ENCODE measurements at regions not wholly inside any gene's neighbourhood (a gene's known extent, or its start where the extent isn't known, plus 50 kb on each side); places are given as distances from the start of the nearest gene placed in this dataset.

GRCh38 chr2:173791502-173791901 is 173.7 kb downstream of the SP3 start:
- no peaks in the 10 kb centered on the region for H3K9me3 ChIP-seq
- H3K4me1 ChIP-seq = no peaks in the 10 kb centered on the region
- no peak for DNase-seq
- H3K27ac ChIP-seq = no peak overlapping the region
- intact Hi-C loops (cut with DNase I; ENCODE audit: low total_unique reads) = no loop called here
- H3K36me3 ChIP-seq = peaks cover 0 to 2% of the 10 kb centered on the region in 2 donors
- no peak overlapping the region for H3K4me3 ChIP-seq
- H3K27me3 ChIP-seq = no peaks in the 10 kb centered on the region
- TF ChIP-seq CTCF (IDR thresholded peaks at IDR 0.05) (no peak), POLR2A (IDR thresholded peaks at IDR 0.05) (no peak)

GRCh38 chr2:173792166-173792565 is 173.0 kb downstream of the SP3 start:
- Histone ChIP-seq H3K36me3 (peaks cover 0 to 2% of the 10 kb centered on the region in 2 donors), H3K27ac (no peak overlapping the region), H3K9me3 (no peaks in the 10 kb centered on the region), H3K4me1 (no peaks in the 10 kb centered on the region), H3K27me3 (no peaks in the 10 kb centered on the region), H3K4me3 (no peak overlapping the region)
- no peak for TF ChIP-seq CTCF (IDR thresholded peaks at IDR 0.05)
- TF ChIP-seq POLR2A (IDR thresholded peaks at IDR 0.05) = no peak
- no peak for DNase-seq
- intact Hi-C loops (cut with DNase I; ENCODE audit: low total_unique reads) = no loop called here

GRCh38 chr2:173792741-173793140 is 172.4 kb downstream of the SP3 start:
- Histone ChIP-seq H3K4me1 (no peaks in the 10 kb centered on the region), H3K27ac (no peak overlapping the region), H3K27me3 (no peaks in the 10 kb centered on the region), H3K36me3 (peaks cover 0 to 2% of the 10 kb centered on the region in 2 donors), H3K4me3 (no peak overlapping the region), H3K9me3 (no peaks in the 10 kb centered on the region)
- no peak for DNase-seq
- TF ChIP-seq CTCF (IDR thresholded peaks at IDR 0.05) (no peak), POLR2A (IDR thresholded peaks at IDR 0.05) (no peak)
- intact Hi-C loops (cut with DNase I; ENCODE audit: low total_unique reads) = no loop called here

GRCh38 chr2:173793709-173794565 is 171.2 kb downstream of the SP3 start:
- TF ChIP-seq CTCF (IDR thresholded peaks at IDR 0.05) (no peak), POLR2A (IDR thresholded peaks at IDR 0.05) (no peak)
- peaks cover 0 to 2% of the 10 kb centered on the region in 2 donors for H3K36me3 ChIP-seq
- H3K4me1 ChIP-seq = no peaks in the 10 kb centered on the region
- no peak overlapping the region for H3K4me3 ChIP-seq
- intact Hi-C loops (cut with DNase I; ENCODE audit: low total_unique reads) = no loop called here
- DNase-seq = no peak
- no peaks in the 10 kb centered on the region for H3K9me3 ChIP-seq
- H3K27ac ChIP-seq = no peak overlapping the region
- H3K27me3 ChIP-seq = no peaks in the 10 kb centered on the region

- peaks cover 0 to 2% of the 10 kb centered on the region in 2 donors for H3K36me3 ChIP-seq
- H3K4me1 ChIP-seq = no peaks in the 10 kb centered on the region
- no peak overlapping the region for H3K27ac ChIP-seq
- DNase-seq = no peak
- no peaks in the 10 kb centered on the region for H3K9me3 ChIP-seq
- intact Hi-C loops (cut with DNase I; ENCODE audit: low total_unique reads) = no loop called here
- TF ChIP-seq POLR2A (IDR thresholded peaks at IDR 0.05) (no peak), CTCF (IDR thresholded peaks at IDR 0.05) (no peak)
- no peaks in the 10 kb centered on the region for H3K27me3 ChIP-seq
- H3K4me3 ChIP-seq = no peak overlapping the region
Observed at GRCh38 chr2:173797586-173798263, 167.4 kb downstream of the SP3 start.
